Spinal cord (tissue), 9 donors: ENCODE measurements at regions not wholly inside any gene's neighbourhood (a gene's known extent, or its start where the extent isn't known, plus 50 kb on each side); places are given as distances from the start of the nearest gene placed in this dataset.

Source experiments
- DNase-seq, 6 donors: peaks; one replicate each; pipeline versions ENCODE4 v3.0.0 to v3.0.0-alpha.2; 2013 to 2015; ENCODE audit warnings: low spot score in 6 of 6, low read depth in 4 of 6
- H3K27ac ChIP-seq: one replicate; pipeline ENCODE4 v1.5.1; 2013; ENCODE audit warnings: low read depth, low read length, control low read depth
- H3K27me3 ChIP-seq: one replicate; pipeline ENCODE4 v1.6.1; 2013; ENCODE audit warnings: low read length; ENCODE audit not compliant: control insufficient read depth, insufficient read depth
- H3K36me3 ChIP-seq: one replicate; pipeline ENCODE4 v1.6.1; 2013; ENCODE audit warnings: low read length; ENCODE audit not compliant: control insufficient read depth, insufficient read depth
- H3K4me1 ChIP-seq: one replicate; pipeline ENCODE4 v1.6.1; 2013; ENCODE audit warnings: low read length; ENCODE audit not compliant: control insufficient read depth, insufficient read depth
- H3K4me3 ChIP-seq: one replicate; pipeline ENCODE4 v1.5.1; 2013; ENCODE audit warnings: low read depth, low read length, control low read depth
- H3K9me3 ChIP-seq: one replicate; pipeline ENCODE4 v1.6.1; 2013; ENCODE audit warnings: low read length; ENCODE audit not compliant: control insufficient read depth, insufficient read depth
- WGBS: methylation state at CpG from one replicate; pipeline ENCODE4 v1.1.5; 2013; ENCODE audit warnings: missing lambda C conversion rate; ENCODE audit not compliant: insufficient coverage; 5-methylcytosine and 5-hydroxymethylcytosine counted together
- donor health status: healthy.

DNA sequence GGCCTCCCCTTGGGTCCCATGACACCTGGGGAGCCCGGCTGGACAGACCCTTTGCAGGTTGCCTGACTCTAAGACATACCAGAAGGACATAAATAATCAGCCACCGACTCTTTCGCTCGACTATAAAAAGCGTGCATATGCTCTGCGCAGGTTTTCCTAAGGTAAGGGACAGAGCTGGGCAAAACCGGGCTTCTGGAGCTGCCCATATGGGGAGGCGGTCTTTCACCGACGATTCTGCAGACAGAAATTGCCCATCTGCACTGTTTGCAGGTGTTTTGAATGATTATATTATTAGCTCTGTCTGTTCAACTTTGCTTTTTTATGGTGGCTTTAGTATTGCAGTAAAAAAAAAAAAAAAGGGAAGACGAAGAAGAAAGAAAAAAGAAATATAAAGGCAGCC is 347.2 kb downstream of the TSHZ3 start:
- 76% methylated on average over 10 of the region's 11 CpGs for WGBS
- peak in 2 of 6 donors; percentile 58 to 63 for DNase-seq

DNA sequence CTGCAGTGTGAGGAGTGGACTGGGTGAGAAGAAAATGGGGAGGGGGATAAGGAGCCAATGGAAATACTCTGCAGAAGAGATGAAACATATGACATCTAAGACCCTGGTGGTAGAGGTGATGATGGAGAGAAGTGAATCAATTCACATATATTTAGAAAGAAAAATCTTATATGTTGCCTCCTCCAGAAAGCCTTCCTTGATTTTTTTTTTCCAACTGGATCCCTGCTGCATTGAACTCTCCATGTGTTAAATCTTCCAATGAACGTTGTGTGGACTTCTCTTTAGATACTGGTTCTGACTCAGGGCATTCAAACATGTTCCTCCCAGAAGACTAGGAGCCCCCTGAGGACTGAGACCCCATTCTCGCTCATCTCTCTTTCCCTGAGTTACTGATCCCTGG is 348.3 kb downstream of the TSHZ3 start:
- no peak for DNase-seq
- no peak overlapping the region for H3K4me3 ChIP-seq
- H3K4me1 ChIP-seq: peaks cover 4% of the 10 kb centered on the region
- 83% methylated on average over 2 of the region's 2 CpGs for WGBS
- no peaks in the 10 kb centered on the region for H3K27me3 ChIP-seq
- H3K27ac ChIP-seq: no peak overlapping the region
- no peaks in the 10 kb centered on the region for H3K36me3 ChIP-seq
- H3K9me3 ChIP-seq: no peaks in the 10 kb centered on the region

More for the DNA sequence above, 347.2 kb downstream of the TSHZ3 start:
- no peaks in the 10 kb centered on the region for H3K27me3 ChIP-seq
- H3K36me3 ChIP-seq: no peaks in the 10 kb centered on the region
- H3K4me1 ChIP-seq: peaks cover 4% of the 10 kb centered on the region
- no peaks in the 10 kb centered on the region for H3K9me3 ChIP-seq
- H3K4me3 ChIP-seq: no peak overlapping the region
- no peak overlapping the region for H3K27ac ChIP-seq

- H3K9me3 ChIP-seq: no peaks in the 10 kb centered on the region
- no peak overlapping the region for H3K4me3 ChIP-seq
- no peaks in the 10 kb centered on the region for H3K27me3 ChIP-seq
- no peak overlapping the region for H3K27ac ChIP-seq
- H3K4me1 ChIP-seq: peaks cover 4% of the 10 kb centered on the region
- no peaks in the 10 kb centered on the region for H3K36me3 ChIP-seq
- WGBS: no CpG with 5 or more reads among the region's 2 CpGs
- no peak for DNase-seq
Measured at GRCh38 chr19:30999726-31000125, 349.5 kb downstream of the TSHZ3 start.

GRCh38 chr19:30997222-30997621 is 352.0 kb downstream of the TSHZ3 start:
- H3K9me3 ChIP-seq: no peaks in the 10 kb centered on the region
- no peak overlapping the region for H3K4me3 ChIP-seq
- 94% methylated on average over 3 of the region's 4 CpGs for WGBS
- H3K36me3 ChIP-seq: no peaks in the 10 kb centered on the region
- H3K27ac ChIP-seq: no peak overlapping the region
- H3K27me3 ChIP-seq: no peaks in the 10 kb centered on the region
- peaks cover under 1% of the 10 kb centered on the region for H3K4me1 ChIP-seq
- no peak for DNase-seq

- no peak for DNase-seq
- H3K9me3 ChIP-seq: no peaks in the 10 kb centered on the region
- no peak overlapping the region for H3K4me3 ChIP-seq
- H3K27me3 ChIP-seq: no peaks in the 10 kb centered on the region
- H3K27ac ChIP-seq: no peak overlapping the region
- no peaks in the 10 kb centered on the region for H3K4me1 ChIP-seq
- H3K36me3 ChIP-seq: no peaks in the 10 kb centered on the region
- 50% methylated on average over 1 of the region's 4 CpGs for WGBS
Measured at GRCh38 chr19:30978639-30979038, 370.6 kb downstream of the TSHZ3 start.

DNA sequence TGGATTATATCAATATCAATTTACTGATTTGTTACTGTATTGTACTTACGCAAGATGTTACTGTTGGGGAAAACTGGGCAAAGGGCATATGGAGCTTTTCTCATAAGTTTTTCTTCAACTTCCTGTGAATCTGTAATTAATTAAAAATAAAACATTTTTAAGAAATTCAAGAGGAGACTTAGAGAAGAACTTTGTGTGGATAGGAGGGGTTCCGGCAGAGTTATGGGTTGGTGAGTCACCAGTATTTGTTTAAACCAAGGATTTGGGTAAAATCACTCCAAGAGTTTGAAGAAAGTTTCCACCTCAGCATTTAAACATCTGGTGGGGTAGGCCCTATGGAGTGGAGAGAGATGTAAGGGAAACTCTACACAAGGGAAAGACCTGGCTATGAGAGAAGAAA is 379.6 kb downstream of the TSHZ3 start:
- no peak overlapping the region for H3K4me3 ChIP-seq
- no peaks in the 10 kb centered on the region for H3K27me3 ChIP-seq
- H3K9me3 ChIP-seq: no peaks in the 10 kb centered on the region
- H3K4me1 ChIP-seq: no peaks in the 10 kb centered on the region
- no peak overlapping the region for H3K27ac ChIP-seq
- DNase-seq: no peak
- 100% methylated on average over 1 of the region's 2 CpGs for WGBS
- H3K36me3 ChIP-seq: no peaks in the 10 kb centered on the region

DNA sequence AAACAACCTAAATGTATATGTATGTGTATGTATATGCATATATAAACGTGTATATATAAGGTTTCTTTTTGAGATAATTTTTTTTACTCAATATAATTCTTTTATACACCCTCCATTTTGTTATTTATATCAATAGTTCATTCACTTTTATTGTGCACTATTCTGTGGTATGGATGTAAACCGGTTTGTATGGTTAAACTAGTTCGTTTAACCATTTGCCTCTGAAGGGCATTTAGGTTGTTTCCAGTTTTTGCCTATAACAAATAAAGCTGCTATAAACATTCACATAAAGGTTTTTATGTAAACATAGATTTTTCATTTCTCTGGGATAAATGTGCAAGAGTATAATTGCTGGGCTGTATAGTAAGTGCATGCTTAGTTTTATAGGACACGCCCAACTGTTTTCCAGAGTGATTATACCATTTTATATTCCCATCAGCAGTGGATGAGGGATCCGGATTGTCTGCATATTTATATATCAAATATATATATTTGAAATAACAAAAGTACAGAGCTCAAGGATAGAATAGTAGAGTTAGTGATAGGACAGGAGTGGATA is 380.3 kb downstream of the TSHZ3 start:
- Histone ChIP-seq H3K4me1 (no peaks in the 10 kb centered on the region), H3K27ac (no peak overlapping the region), H3K36me3 (no peaks in the 10 kb centered on the region), H3K4me3 (no peak overlapping the region), H3K9me3 (no peaks in the 10 kb centered on the region), H3K27me3 (no peaks in the 10 kb centered on the region)
- no peak for DNase-seq
- no CpG with 5 or more reads among the region's 5 CpGs for WGBS

DNA sequence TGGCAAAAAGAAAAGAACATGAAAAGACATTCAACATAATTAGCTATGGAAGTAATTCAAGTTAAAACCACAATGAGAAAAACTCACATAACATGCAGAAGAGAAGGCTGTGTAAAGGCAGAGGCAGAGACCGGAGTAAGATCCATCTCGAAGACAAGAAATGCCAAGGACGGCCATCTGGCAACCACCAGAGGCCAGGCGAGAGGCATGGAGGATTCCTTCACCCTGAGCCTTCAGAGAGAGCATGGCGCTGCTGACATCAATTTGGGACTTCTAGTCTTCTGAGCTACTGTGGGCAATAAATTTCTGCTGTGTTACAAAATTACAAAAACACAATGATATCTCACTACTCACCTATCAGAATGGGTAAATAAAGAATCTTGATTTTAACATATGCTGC is 381.0 kb downstream of the TSHZ3 start:
- no peak for DNase-seq
- H3K9me3 ChIP-seq: no peaks in the 10 kb centered on the region
- no peaks in the 10 kb centered on the region for H3K27me3 ChIP-seq
- H3K36me3 ChIP-seq: no peaks in the 10 kb centered on the region
- H3K27ac ChIP-seq: no peak overlapping the region
- no peaks in the 10 kb centered on the region for H3K4me1 ChIP-seq
- WGBS: 85% methylated on average over 4 of the region's 5 CpGs
- H3K4me3 ChIP-seq: no peak overlapping the region

- Histone ChIP-seq H3K4me3 (no peak overlapping the region), H3K9me3 (no peaks in the 10 kb centered on the region), H3K27ac (no peak overlapping the region), H3K4me1 (no peaks in the 10 kb centered on the region), H3K27me3 (no peaks in the 10 kb centered on the region), H3K36me3 (no peaks in the 10 kb centered on the region)
- DNase-seq: no peak
- 100% methylated on average over 2 of the region's 4 CpGs for WGBS
Measured at GRCh38 chr19:30966486-30966885, 382.8 kb downstream of the TSHZ3 start.

DNA sequence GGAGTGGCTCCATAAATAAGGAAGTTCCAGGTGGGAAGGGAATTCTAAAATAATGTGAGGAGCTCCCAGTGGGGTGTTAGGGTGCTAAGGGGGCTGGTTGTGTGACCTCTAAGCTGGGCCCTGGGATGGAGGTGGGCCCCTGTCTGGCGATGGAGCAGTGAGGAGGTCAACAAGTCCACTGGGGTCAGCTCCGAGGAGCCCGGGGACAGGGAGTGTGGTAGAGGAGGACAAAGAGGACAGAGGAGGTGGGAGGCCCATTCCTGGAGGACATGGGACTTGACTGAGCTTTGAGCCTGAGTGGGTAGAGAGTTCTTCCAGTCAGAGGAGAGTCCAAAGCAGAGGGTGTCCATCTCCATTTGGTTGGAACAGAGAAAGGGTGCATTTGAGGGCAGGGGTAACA is 390.2 kb downstream of the TSHZ3 start:
- no peaks in the 10 kb centered on the region for H3K9me3 ChIP-seq
- no peaks in the 10 kb centered on the region for H3K4me1 ChIP-seq
- H3K27me3 ChIP-seq: no peaks in the 10 kb centered on the region
- no peak overlapping the region for H3K27ac ChIP-seq
- no peak overlapping the region for H3K4me3 ChIP-seq
- no peak for DNase-seq
- 89% methylated on average over 3 of the region's 3 CpGs for WGBS
- H3K36me3 ChIP-seq: no peaks in the 10 kb centered on the region
